Hepatocyte (in vitro differentiated cells): ENCODE measurements at regions not wholly inside any gene's neighbourhood (a gene's known extent, or its start where the extent isn't known, plus 50 kb on each side); places are given as distances from the start of the nearest gene placed in this dataset.

Experiments used
- CTCF ChIP-seq: fragments of 200-600 bp; sonication (generic); IDR thresholded peaks from 2 replicates; pipeline ENCODE4 v1.5.1; 2016; ENCODE audit warnings: antibody characterized with exemption, mild to moderate bottlenecking; ENCODE audit not compliant: poor library complexity
- EZH2 ChIP-seq: fragments of 200-600 bp; sonication (generic); IDR thresholded peaks from 2 replicates; pipeline ENCODE4 v1.6.1; 2016; ENCODE audit warnings: antibody characterized with exemption, mild to moderate bottlenecking, borderline replicate concordance
- EZH2phosphoT487 ChIP-seq: fragments of 200-600 bp; sonication (generic); IDR thresholded peaks from one replicate; pipeline ENCODE4 v1.6.1; 2018; ENCODE audit warnings: antibody characterized with exemption, mild to moderate bottlenecking, low read depth, moderate library complexity; ENCODE audit not compliant: unreplicated experiment, severe bottlenecking

DNA sequence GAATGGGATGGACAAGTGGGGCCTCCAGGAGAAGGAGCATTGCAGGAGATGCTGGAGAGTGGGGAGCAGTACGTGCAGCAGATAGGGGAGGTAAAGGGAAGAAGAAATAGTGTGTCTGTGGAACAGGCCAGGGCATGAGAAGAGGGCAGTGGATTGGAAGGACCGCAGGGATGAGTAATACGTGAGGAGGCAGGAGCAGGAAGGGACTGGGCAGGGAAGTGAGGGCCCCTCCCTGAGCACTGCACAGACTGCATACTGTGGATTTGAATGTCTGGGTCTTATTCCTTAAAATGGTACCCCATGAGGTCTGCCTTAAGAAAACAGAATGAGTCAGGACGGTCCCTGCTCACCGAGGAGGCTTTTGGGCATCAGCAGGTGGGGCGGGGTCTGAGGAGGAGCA lies 210.0 kb upstream of the NDN start:
- no peak for TF ChIP-seq EZH2phosphoT487
- no peak for TF ChIP-seq CTCF
- TF ChIP-seq EZH2: no peak
